ENCODE measurements at regions not wholly inside any gene's neighbourhood (a gene's known extent, or its start where the extent isn't known, plus 50 kb on each side); places are given as distances from the start of the nearest gene placed in this dataset.

GRCh38 chr7:86592185-86592584 lies 51.5 kb upstream of the GRM3 start:
- Histone ChIP-seq H3K9me3 (no peaks in the 10 kb centered on the region), H3K27me3 (no peaks in the 10 kb centered on the region), H3K4me3 (no peak overlapping the region), H3K27ac (replicated peaks in 1 of 4) (no peak overlapping the region), H3K4me1 (no peaks in the 10 kb centered on the region), H3K36me3 (no peaks in the 10 kb centered on the region)
- DNase-seq (ENCODE audit: extremely low spot score): no peak
- 80% methylated on average over 1 of the region's 1 CpG for WGBS
- intact Hi-C loops (cut with DNase I): no loop called here
- no peak for TF ChIP-seq EP300 (IDR thresholded peaks at IDR 0.05)
- no peak for TF ChIP-seq POLR2A (IDR thresholded peaks at IDR 0.05; ENCODE audit: low read depth)
- TF ChIP-seq CTCF (IDR thresholded peaks at IDR 0.05): no peak
- no peak for TF ChIP-seq POLR2AphosphoS5 (IDR thresholded peaks at IDR 0.05)

GRCh38 chr7:86574006-86574405 lies 69.7 kb upstream of the GRM3 start:
- Histone ChIP-seq H3K4me3 (no peak overlapping the region), H3K9me3 (no peaks in the 10 kb centered on the region), H3K27me3 (no peaks in the 10 kb centered on the region), H3K27ac (replicated peaks in 1 of 4) (no peak overlapping the region), H3K4me1 (no peaks in the 10 kb centered on the region), H3K36me3 (no peaks in the 10 kb centered on the region)
- no peak for TF ChIP-seq EP300 (IDR thresholded peaks at IDR 0.05)
- no peak for TF ChIP-seq POLR2A (IDR thresholded peaks at IDR 0.05; ENCODE audit: low read depth)
- no peak for TF ChIP-seq CTCF (IDR thresholded peaks at IDR 0.05)
- TF ChIP-seq POLR2AphosphoS5 (IDR thresholded peaks at IDR 0.05): no peak
- no peak for DNase-seq (ENCODE audit: extremely low spot score)
- WGBS: 89% methylated on average over 9 of the region's 9 CpGs
- intact Hi-C loops (cut with DNase I): no loop called here

GRCh38 chr7:86558680-86559501 lies 84.8 kb upstream of the GRM3 start:
- TF ChIP-seq POLR2A (IDR thresholded peaks at IDR 0.05; ENCODE audit: low read depth): no peak
- TF ChIP-seq EP300 (IDR thresholded peaks at IDR 0.05): no peak
- no peak for TF ChIP-seq CTCF (IDR thresholded peaks at IDR 0.05)
- no peak for TF ChIP-seq POLR2AphosphoS5 (IDR thresholded peaks at IDR 0.05)
- H3K9me3 ChIP-seq: no peaks in the 10 kb centered on the region
- H3K36me3 ChIP-seq: no peaks in the 10 kb centered on the region
- H3K4me3 ChIP-seq: no peak overlapping the region
- intact Hi-C loops (cut with DNase I): no loop called here
- no peaks in the 10 kb centered on the region for H3K27me3 ChIP-seq
- WGBS: 65% methylated on average over 8 of the region's 8 CpGs
- H3K4me1 ChIP-seq: no peaks in the 10 kb centered on the region
- no peak overlapping the region for H3K27ac ChIP-seq (replicated peaks in 1 of 4)
- no peak for DNase-seq (ENCODE audit: extremely low spot score)

GRCh38 chr7:86534641-86535040 lies 109.1 kb upstream of the GRM3 start:
- Histone ChIP-seq H3K4me1 (no peaks in the 10 kb centered on the region), H3K27ac (replicated peaks in 1 of 4) (no peak overlapping the region), H3K4me3 (no peak overlapping the region), H3K9me3 (peaks cover 0 to 7% (median 0%) of the 10 kb centered on the region in 4 donors), H3K36me3 (no peaks in the 10 kb centered on the region), H3K27me3 (no peaks in the 10 kb centered on the region)
- DNase-seq (ENCODE audit: extremely low spot score): no peak
- intact Hi-C loops (cut with DNase I): no loop called here
- no peak for TF ChIP-seq CTCF (IDR thresholded peaks at IDR 0.05)
- TF ChIP-seq EP300 (IDR thresholded peaks at IDR 0.05): no peak
- no peak for TF ChIP-seq POLR2AphosphoS5 (IDR thresholded peaks at IDR 0.05)
- 94% methylated on average over 5 of the region's 5 CpGs for WGBS

- WGBS: 17% methylated on average over 1 of the region's 1 CpG
- no peak for DNase-seq (ENCODE audit: extremely low spot score)
- Histone ChIP-seq H3K27me3 (no peaks in the 10 kb centered on the region), H3K4me3 (no peak overlapping the region), H3K9me3 (no peaks in the 10 kb centered on the region), H3K4me1 (no peaks in the 10 kb centered on the region), H3K27ac (replicated peaks in 1 of 4) (no peak overlapping the region), H3K36me3 (no peaks in the 10 kb centered on the region)
- no peak for TF ChIP-seq CTCF (IDR thresholded peaks at IDR 0.05)
- TF ChIP-seq POLR2AphosphoS5 (IDR thresholded peaks at IDR 0.05): no peak
- no peak for TF ChIP-seq POLR2A (IDR thresholded peaks at IDR 0.05; ENCODE audit: low read depth)
- no peak for TF ChIP-seq EP300 (IDR thresholded peaks at IDR 0.05)
- intact Hi-C loops (cut with DNase I): no loop called here
Observed at GRCh38 chr7:86504229-86504628, 139.5 kb upstream of the GRM3 start.

Data from esophagus muscularis mucosa (tissue), 4 donors.